HFFc6 (cell line): ENCODE measurements at regions not wholly inside any gene's neighbourhood (a gene's known extent, or its start where the extent isn't known, plus 50 kb on each side); places are given as distances from the start of the nearest gene placed in this dataset.

Source experiments
- DNase-seq: peaks from one replicate; pipeline ENCODE4 v3.0.0-alpha.2; 2018
- H3K27ac Mint-ChIP-seq: 2 replicates; pipeline ENCODE4 v1.8.0; 2020; ENCODE audit warnings: mild to moderate bottlenecking, mixed read lengths
- H3K27me3 Mint-ChIP-seq: 2 replicates; pipeline ENCODE4 v1.8.0; 2021; ENCODE audit warnings: mild to moderate bottlenecking, moderate library complexity, mixed read lengths; ENCODE audit not compliant: insufficient read depth
- H3K36me3 Mint-ChIP-seq: 2 replicates; pipeline ENCODE4 v1.8.0; 2021; ENCODE audit warnings: low read depth, mixed read lengths
- H3K4me1 Mint-ChIP-seq: 2 replicates; pipeline ENCODE4 v1.8.0; 2020; ENCODE audit warnings: low read depth, mixed read lengths
- H3K4me3 Mint-ChIP-seq: 2 replicates; pipeline ENCODE4 v1.8.0; 2020; ENCODE audit warnings: mild to moderate bottlenecking, moderate library complexity, mixed read lengths
- H3K9me3 Mint-ChIP-seq: 2 replicates; pipeline ENCODE4 v1.8.0; 2020; ENCODE audit warnings: mild to moderate bottlenecking, mixed read lengths
- TF ChIP-seq, protein P1 (sequence below): fragments of 200-600 bp; sonication (generic); IDR thresholded peaks from 2 replicates; pipeline ENCODE4 v1.5.0; 2021; ENCODE audit warnings: antibody characterized with exemption, mild to moderate bottlenecking

DNA sequence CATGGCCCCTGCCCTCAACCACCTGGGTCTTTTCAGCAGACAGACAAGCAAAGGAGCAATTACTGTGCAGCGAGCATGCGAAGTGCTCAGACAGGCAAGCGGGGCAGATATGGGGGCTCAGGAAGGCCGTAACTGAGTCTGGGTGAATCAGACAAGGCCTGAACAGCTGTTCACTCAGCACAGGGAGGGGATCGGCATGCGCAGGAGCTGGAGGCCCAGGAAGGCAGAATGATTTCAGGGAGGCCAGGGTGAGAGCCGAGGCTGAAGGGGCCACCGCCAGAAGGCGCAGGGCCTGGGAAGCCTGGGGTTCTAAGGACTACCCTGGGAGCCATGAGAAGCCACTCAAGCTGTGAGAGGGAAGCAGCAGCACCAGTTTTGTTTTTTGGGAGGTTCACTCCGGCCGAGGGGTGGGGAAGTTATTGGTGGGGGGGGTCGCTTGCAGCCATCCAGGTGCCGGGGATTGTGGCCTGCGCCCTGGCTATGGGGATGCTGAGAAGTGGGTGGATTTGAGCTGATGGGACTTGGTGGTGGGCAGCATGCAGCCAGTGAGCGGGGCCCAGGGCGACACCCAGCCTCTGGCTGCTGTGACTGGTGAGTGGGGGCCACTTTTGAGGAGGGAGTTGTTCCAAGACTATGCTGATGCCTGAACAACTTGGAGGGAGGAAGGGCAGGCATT is 132.2 kb downstream of the TSN start:
- no peak overlapping the region for H3K4me3 Mint-ChIP-seq
- no peak overlapping the region for H3K27ac Mint-ChIP-seq
- no peak for DNase-seq
- no peaks in the 10 kb centered on the region for H3K9me3 Mint-ChIP-seq
- H3K36me3 Mint-ChIP-seq = no peaks in the 10 kb centered on the region
- TF ChIP-seq, protein P1, sequence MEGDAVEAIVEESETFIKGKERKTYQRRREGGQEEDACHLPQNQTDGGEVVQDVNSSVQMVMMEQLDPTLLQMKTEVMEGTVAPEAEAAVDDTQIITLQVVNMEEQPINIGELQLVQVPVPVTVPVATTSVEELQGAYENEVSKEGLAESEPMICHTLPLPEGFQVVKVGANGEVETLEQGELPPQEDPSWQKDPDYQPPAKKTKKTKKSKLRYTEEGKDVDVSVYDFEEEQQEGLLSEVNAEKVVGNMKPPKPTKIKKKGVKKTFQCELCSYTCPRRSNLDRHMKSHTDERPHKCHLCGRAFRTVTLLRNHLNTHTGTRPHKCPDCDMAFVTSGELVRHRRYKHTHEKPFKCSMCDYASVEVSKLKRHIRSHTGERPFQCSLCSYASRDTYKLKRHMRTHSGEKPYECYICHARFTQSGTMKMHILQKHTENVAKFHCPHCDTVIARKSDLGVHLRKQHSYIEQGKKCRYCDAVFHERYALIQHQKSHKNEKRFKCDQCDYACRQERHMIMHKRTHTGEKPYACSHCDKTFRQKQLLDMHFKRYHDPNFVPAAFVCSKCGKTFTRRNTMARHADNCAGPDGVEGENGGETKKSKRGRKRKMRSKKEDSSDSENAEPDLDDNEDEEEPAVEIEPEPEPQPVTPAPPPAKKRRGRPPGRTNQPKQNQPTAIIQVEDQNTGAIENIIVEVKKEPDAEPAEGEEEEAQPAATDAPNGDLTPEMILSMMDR = no peak
- H3K4me1 Mint-ChIP-seq = peaks cover 10% of the 10 kb centered on the region
- H3K27me3 Mint-ChIP-seq = peaks cover 8% of the 10 kb centered on the region

DNA sequence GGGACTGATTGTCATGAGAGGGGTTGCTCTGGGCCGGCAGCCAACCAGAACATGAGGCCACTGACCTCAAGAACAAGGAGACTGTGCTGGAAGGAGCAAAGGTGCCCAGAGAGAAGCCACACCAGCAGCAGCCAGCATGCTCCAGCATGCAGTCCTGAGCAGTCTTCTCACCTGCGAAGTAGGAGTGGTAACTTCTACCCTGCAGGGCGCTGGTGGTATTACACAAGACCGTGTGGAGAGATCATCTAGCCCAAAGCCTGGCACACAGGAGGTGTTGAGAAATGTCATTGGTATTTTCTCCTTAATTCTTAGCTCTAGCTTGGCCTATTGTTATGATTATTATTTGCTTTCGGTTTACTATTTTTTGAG is 132.7 kb downstream of the TSN start:
- no peaks in the 10 kb centered on the region for H3K9me3 Mint-ChIP-seq
- H3K4me3 Mint-ChIP-seq = no peak overlapping the region
- peaks cover 8% of the 10 kb centered on the region for H3K27me3 Mint-ChIP-seq
- no peak overlapping the region for H3K27ac Mint-ChIP-seq
- TF ChIP-seq, protein P1 = peak; percentile 64
- H3K4me1 Mint-ChIP-seq = peaks cover 10% of the 10 kb centered on the region
- no peaks in the 10 kb centered on the region for H3K36me3 Mint-ChIP-seq
- no peak for DNase-seq

DNA sequence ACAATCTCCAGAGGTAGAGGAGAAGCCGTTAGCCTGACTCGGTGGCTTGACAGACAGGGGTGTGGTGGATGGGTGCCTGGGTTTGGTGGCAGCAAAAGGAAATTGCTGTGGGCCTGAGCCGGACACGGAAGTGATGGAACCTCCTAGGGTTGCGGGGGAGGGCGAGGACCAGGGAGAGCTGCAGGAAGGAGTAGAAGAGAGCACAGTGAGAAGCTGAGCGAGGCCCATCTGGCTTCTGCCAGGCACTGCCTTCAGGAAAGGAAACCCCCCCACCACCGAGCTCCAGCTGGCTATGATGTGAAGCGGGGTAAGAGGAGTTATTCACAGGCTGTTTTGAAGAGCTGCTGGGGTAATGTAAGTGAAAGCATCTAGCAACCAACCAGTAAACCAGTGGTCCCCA is 134.6 kb downstream of the TSN start:
- peaks cover 8% of the 10 kb centered on the region for H3K27me3 Mint-ChIP-seq
- no peaks in the 10 kb centered on the region for H3K4me1 Mint-ChIP-seq
- H3K27ac Mint-ChIP-seq = no peak overlapping the region
- DNase-seq = no peak
- TF ChIP-seq, protein P1 = no peak
- H3K4me3 Mint-ChIP-seq = no peak overlapping the region
- H3K36me3 Mint-ChIP-seq = no peaks in the 10 kb centered on the region
- H3K9me3 Mint-ChIP-seq = no peaks in the 10 kb centered on the region

DNA sequence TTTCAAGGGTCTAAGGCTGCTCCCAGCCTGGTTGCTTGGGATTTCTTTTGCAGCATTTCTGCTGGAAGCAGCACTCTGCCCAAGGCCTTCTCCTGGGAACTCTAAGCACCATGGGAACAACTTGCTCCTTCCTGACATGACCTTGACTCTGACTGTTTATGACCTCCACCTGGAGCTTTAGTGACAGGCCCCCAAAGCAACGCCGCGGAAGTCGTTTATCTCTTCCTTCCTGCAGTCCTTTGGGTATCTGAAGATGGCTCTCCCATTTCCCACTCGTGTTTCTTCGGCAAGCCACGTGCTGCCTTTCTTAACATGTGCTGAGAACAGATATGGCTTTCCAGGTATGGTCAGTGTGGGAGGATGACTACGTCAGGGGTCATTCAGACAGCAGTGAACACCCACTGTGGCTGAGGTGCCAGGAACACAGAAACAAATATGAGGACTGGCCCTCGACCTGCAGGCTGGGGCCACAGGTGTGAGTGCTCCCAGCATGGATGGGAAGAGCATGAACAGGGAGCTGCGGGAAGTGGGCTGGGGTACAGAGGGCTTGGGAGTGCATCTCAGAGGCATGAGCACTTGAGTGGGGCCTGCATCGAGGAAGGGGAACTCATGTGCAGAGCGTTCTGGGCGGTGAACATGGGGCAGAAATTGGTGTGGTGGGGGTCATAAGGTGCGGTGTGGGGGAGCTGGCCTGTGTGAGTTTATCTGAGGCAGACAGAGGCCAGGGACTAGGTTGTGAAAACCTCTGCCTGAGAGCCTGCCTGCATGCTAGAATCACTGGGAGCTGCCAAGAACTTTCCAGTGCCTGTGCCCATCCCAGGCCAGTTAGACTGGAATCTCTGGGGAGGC is 140.5 kb downstream of the TSN start:
- no peaks in the 10 kb centered on the region for H3K36me3 Mint-ChIP-seq
- H3K27ac Mint-ChIP-seq = no peak overlapping the region
- no peak overlapping the region for H3K4me3 Mint-ChIP-seq
- peaks cover 25% of the 10 kb centered on the region for H3K4me1 Mint-ChIP-seq
- no peaks in the 10 kb centered on the region; the same call in 1 of the 2 replicates for H3K27me3 Mint-ChIP-seq
- H3K9me3 Mint-ChIP-seq = no peaks in the 10 kb centered on the region
- TF ChIP-seq, protein P1 = no peak
- DNase-seq = no peak

DNA sequence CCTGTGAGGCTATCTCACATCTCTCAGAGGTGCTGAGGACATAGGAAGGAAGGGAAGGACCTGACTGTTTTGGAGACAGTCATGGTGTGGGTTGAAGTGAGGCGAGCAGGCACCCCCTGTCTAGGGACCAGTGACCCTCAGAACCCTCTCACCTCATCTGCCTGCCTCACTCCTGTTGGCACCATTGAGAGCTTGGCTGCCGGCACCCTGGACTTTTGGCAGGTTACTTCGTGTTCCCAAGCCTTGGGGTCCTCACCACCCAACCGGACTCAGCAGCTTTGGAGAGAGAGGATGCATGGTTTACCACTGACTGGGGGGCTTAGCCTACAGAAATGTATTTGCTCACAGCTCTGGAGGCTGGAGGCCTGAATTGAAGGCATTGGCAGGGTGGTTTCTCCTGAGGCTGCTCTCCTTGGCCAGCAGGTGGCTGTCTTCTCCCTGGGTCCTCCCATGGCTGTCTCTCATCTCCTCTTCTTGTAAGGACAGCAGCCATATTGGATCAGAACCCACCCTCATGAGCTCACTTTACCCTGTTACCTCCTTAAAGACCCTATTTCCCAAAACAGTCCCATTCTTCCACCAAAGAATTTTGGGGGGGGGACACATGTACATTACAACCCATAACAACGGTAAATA is 142.0 kb downstream of the TSN start:
- Mint-ChIP-seq H3K4me3 (no peak overlapping the region), H3K36me3 (no peaks in the 10 kb centered on the region), H3K9me3 (no peaks in the 10 kb centered on the region), H3K27ac (peak overlapping the region; percentile 90), H3K27me3 (no peaks in the 10 kb centered on the region; the same call in 1 of the 2 replicates), H3K4me1 (peaks cover 25% of the 10 kb centered on the region)
- DNase-seq = peak; percentile 61
- TF ChIP-seq, protein P1 = peak; percentile 80
